Stimulated activated CD4-positive, alpha-beta T cell treated with anti-CD3 and anti-CD28 coated beads, Interleukin-15, amount 100 ng/mL, for 24 hours (primary cell): ENCODE measurements at regions not wholly inside any gene's neighbourhood (a gene's known extent, or its start where the extent isn't known, plus 50 kb on each side); places are given as distances from the start of the nearest gene placed in this dataset.

Source experiments
- DNase-seq: peaks from one replicate; pipeline ENCODE4 v3.0.0-alpha.2; 2020

GRCh38 chr2:146934921-146935320, 909.9 kb upstream of the ACVR2A start:
- no peak for DNase-seq

- DNase-seq = no peak
Observed at GRCh38 chr2:146931109-146931508, 913.7 kb upstream of the ACVR2A start.

GRCh38 chr2:146927080-146927711, 917.6 kb upstream of the ACVR2A start:
- DNase-seq = no peak

GRCh38 chr2:146918280-146918679, 926.5 kb upstream of the ACVR2A start:
- no peak for DNase-seq

- no peak for DNase-seq
Observed at GRCh38 chr2:146917431-146918042, 927.3 kb upstream of the ACVR2A start.

GRCh38 chr2:146916914-146917313, 927.9 kb upstream of the ACVR2A start:
- DNase-seq = no peak

GRCh38 chr2:146913476-146913875, 931.4 kb upstream of the ACVR2A start:
- no peak for DNase-seq

GRCh38 chr2:146912536-146912935, 932.3 kb upstream of the ACVR2A start:
- DNase-seq = no peak

GRCh38 chr2:146908776-146909175, 936.1 kb upstream of the ACVR2A start:
- DNase-seq = no peak

GRCh38 chr2:146898083-146898482, 946.7 kb upstream of the ACVR2A start:
- DNase-seq = no peak

GRCh38 chr2:146894514-146894913, 950.3 kb upstream of the ACVR2A start:
- no peak for DNase-seq

- no peak for DNase-seq
Observed at GRCh38 chr2:146893500-146894041, 951.3 kb upstream of the ACVR2A start.

- no peak for DNase-seq
Observed at GRCh38 chr2:146890491-146890890, 954.3 kb upstream of the ACVR2A start.

GRCh38 chr2:146879882-146880281, 964.9 kb upstream of the ACVR2A start:
- DNase-seq = no peak

- no peak for DNase-seq
Observed at GRCh38 chr2:146874260-146874658, 970.6 kb upstream of the ACVR2A start.

GRCh38 chr2:146873646-146874259, 971.1 kb upstream of the ACVR2A start:
- DNase-seq = no peak

GRCh38 chr2:146873056-146873455, 971.8 kb upstream of the ACVR2A start:
- DNase-seq = no peak

GRCh38 chr2:146870691-146871090, 974.1 kb upstream of the ACVR2A start:
- no peak for DNase-seq

- no peak for DNase-seq
Observed at GRCh38 chr2:146869328-146869727, 975.5 kb upstream of the ACVR2A start.

GRCh38 chr2:146868051-146868450, 976.8 kb upstream of the ACVR2A start:
- DNase-seq = no peak

- DNase-seq = no peak
Observed at GRCh38 chr2:146867477-146867986, 977.3 kb upstream of the ACVR2A start.

GRCh38 chr2:146853741-146854444, 990.9 kb upstream of the ACVR2A start:
- DNase-seq = no peak

- no peak for DNase-seq
Observed at GRCh38 chr2:146852661-146853060, 992.2 kb upstream of the ACVR2A start.
